KMS-11 (cell line): ENCODE measurements at regions not wholly inside any gene's neighbourhood (a gene's known extent, or its start where the extent isn't known, plus 50 kb on each side); places are given as distances from the start of the nearest gene placed in this dataset.

Experiments
- H2AFZ ChIP-seq: fragments of 200-600 bp; sonication (generic); 2 replicates; pipeline ENCODE4 v1.6.1; 2016; ENCODE audit warnings: antibody characterized with exemption, mixed run types, low read depth
- H3K27ac ChIP-seq: fragments of 200-600 bp; sonication (generic); 2 replicates; pipeline ENCODE4 v1.6.1; 2016; ENCODE audit warnings: mild to moderate bottlenecking, mixed run types
- H3K27me3 ChIP-seq: fragments of 200-600 bp; sonication (generic); 2 replicates; pipeline ENCODE4 v1.6.1; 2017; ENCODE audit warnings: mild to moderate bottlenecking, low read depth, mixed run types, moderate library complexity; ENCODE audit not compliant: insufficient read depth
- H3K36me3 ChIP-seq: fragments of 200-600 bp; sonication (generic); 2 replicates; pipeline ENCODE4 v1.6.1; 2017; ENCODE audit warnings: mild to moderate bottlenecking, mixed run types; ENCODE audit not compliant: insufficient read depth
- H3K4me1 ChIP-seq: fragments of 200-600 bp; sonication (generic); 2 replicates; pipeline ENCODE4 v1.6.1; 2016; ENCODE audit warnings: mild to moderate bottlenecking, low read depth, mixed run types; ENCODE audit not compliant: poor library complexity, severe bottlenecking
- H3K4me2 ChIP-seq: fragments of 200-600 bp; sonication (generic); 2 replicates; pipeline ENCODE4 v1.7.0; 2016; ENCODE audit warnings: mild to moderate bottlenecking, mixed run types
- H3K4me3 ChIP-seq: fragments of 200-600 bp; sonication (generic); IDR thresholded peaks from 2 replicates; pipeline ENCODE4 v1.6.1; 2017; ENCODE audit warnings: low read depth, low read length, mixed read lengths; ENCODE audit not compliant: insufficient read depth
- H3K79me2 ChIP-seq: fragments of 200-600 bp; sonication (generic); 2 replicates; pipeline ENCODE4 v1.6.1; 2016; ENCODE audit warnings: low read depth, mixed run types; ENCODE audit not compliant: insufficient read depth
- H3K9ac ChIP-seq: fragments of 200-600 bp; sonication (generic); 2 replicates; pipeline ENCODE4 v1.6.1; 2016; ENCODE audit warnings: mild to moderate bottlenecking, mixed run types
- H4K20me1 ChIP-seq: fragments of 200-600 bp; sonication (generic); 2 replicates; pipeline ENCODE4 v1.6.1; 2016; ENCODE audit warnings: mild to moderate bottlenecking, mixed run types; ENCODE audit not compliant: insufficient read depth
- CTCF ChIP-seq: fragments of 200-600 bp; sonication (generic); conservative IDR thresholded peaks from 2 replicates; pipeline ENCODE4 v1.6.1; 2017; ENCODE audit warnings: low read depth, mild to moderate bottlenecking, antibody characterized with exemption, low read length, moderate library complexity, mixed read lengths

- Histone ChIP-seq H3K9ac (no peak overlapping the region), H3K36me3 (no peaks in the 10 kb centered on the region), H3K4me2 (no peak overlapping the region; the same call in 1 of the 2 replicates), H3K4me1 (peaks cover 19% of the 10 kb centered on the region), H3K79me2 (no peaks in the 10 kb centered on the region), H3K27me3 (no peaks in the 10 kb centered on the region), H3K27ac (no peak overlapping the region), H3K4me3 (no peak overlapping the region), H2AFZ (no peak overlapping the region), H4K20me1 (no peaks in the 10 kb centered on the region)
- no peak for TF ChIP-seq CTCF
Observed at GRCh38 chr16:60059141-60059540, 1325.0 kb upstream of the GOT2 start.

GRCh38 chr16:60041671-60042070 is 1307.6 kb upstream of the GOT2 start:
- H3K79me2 ChIP-seq: no peaks in the 10 kb centered on the region
- no peak overlapping the region for H3K27ac ChIP-seq
- no peaks in the 10 kb centered on the region for H3K4me1 ChIP-seq
- no peaks in the 10 kb centered on the region for H4K20me1 ChIP-seq
- H3K36me3 ChIP-seq: no peaks in the 10 kb centered on the region
- H3K9ac ChIP-seq: no peak overlapping the region
- no peak for TF ChIP-seq CTCF
- no peak overlapping the region for H2AFZ ChIP-seq
- H3K27me3 ChIP-seq: no peaks in the 10 kb centered on the region
- H3K4me3 ChIP-seq: no peak overlapping the region
- no peak overlapping the region for H3K4me2 ChIP-seq

GRCh38 chr16:60031740-60032139 is 1297.6 kb upstream of the GOT2 start:
- Histone ChIP-seq H4K20me1 (no peaks in the 10 kb centered on the region), H3K27ac (no peak overlapping the region), H3K4me2 (no peak overlapping the region)

GRCh38 chr16:60027351-60027750 is 1293.2 kb upstream of the GOT2 start:
- Histone ChIP-seq H3K27me3 (no peaks in the 10 kb centered on the region), H3K4me3 (no peak overlapping the region), H3K9ac (no peak overlapping the region), H2AFZ (no peak overlapping the region), H3K4me1 (no peaks in the 10 kb centered on the region), H3K36me3 (no peaks in the 10 kb centered on the region), H3K27ac (no peak overlapping the region), H3K4me2 (no peak overlapping the region), H3K79me2 (no peaks in the 10 kb centered on the region), H4K20me1 (no peaks in the 10 kb centered on the region)
- no peak for TF ChIP-seq CTCF

More at GRCh38 chr16:60031740-60032139, 1297.6 kb upstream of the GOT2 start:
- Histone ChIP-seq H2AFZ (no peak overlapping the region), H3K79me2 (no peaks in the 10 kb centered on the region), H3K9ac (no peak overlapping the region), H3K36me3 (no peaks in the 10 kb centered on the region), H3K27me3 (no peaks in the 10 kb centered on the region), H3K4me1 (no peaks in the 10 kb centered on the region), H3K4me3 (no peak overlapping the region)
- TF ChIP-seq CTCF: no peak
